Activated naive CD8-positive, alpha-beta T cell treated with anti-CD3 and anti-CD28 coated beads for 36 hours (primary cell): ENCODE measurements at regions not wholly inside any gene's neighbourhood (a gene's known extent, or its start where the extent isn't known, plus 50 kb on each side); places are given as distances from the start of the nearest gene placed in this dataset.

Experiments used
- DNase-seq: peaks from one replicate; pipeline ENCODE4 v3.0.0; 2021
- H3K27ac Mint-ChIP-seq: one replicate; pipeline ENCODE4 v1.8.0; 2022; ENCODE audit warnings: mild to moderate bottlenecking, moderate library complexity, mixed read lengths
- H3K27me3 Mint-ChIP-seq: one replicate; pipeline ENCODE4 v1.8.0; 2022; ENCODE audit warnings: mild to moderate bottlenecking, mixed read lengths
- H3K36me3 Mint-ChIP-seq: one replicate; pipeline ENCODE4 v1.8.0; 2021; ENCODE audit warnings: mild to moderate bottlenecking, mixed read lengths
- H3K4me1 Mint-ChIP-seq: one replicate; pipeline ENCODE4 v1.8.0; 2021; ENCODE audit warnings: mixed read lengths
- H3K4me3 Mint-ChIP-seq: one replicate; pipeline ENCODE4 v1.8.0; 2022; ENCODE audit warnings: mild to moderate bottlenecking, moderate library complexity, mixed read lengths
- H3K9me3 Mint-ChIP-seq: one replicate; pipeline ENCODE4 v1.8.0; 2022; ENCODE audit warnings: mixed read lengths

DNA sequence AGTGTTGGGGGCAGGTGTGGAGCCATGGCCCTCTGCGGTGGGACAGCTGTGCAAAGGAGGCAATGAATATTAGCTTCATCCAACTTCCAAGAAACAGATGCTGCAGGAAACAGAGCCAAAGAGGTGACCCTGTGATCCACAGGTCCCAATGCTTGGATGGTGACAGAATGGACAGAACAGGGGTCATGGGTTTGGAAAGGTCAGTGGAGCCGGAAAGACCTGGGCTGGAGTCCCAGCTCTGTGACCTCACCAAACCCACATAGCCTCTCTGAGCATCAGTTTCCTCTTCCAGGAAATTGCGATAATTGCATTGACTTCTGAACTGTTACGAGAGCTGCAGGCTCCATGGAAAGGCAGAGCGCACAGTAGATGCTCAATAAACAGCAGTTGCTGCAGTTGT, 110.2 kb upstream of the GSC start:
- H3K27ac Mint-ChIP-seq = no peak overlapping the region

DNA sequence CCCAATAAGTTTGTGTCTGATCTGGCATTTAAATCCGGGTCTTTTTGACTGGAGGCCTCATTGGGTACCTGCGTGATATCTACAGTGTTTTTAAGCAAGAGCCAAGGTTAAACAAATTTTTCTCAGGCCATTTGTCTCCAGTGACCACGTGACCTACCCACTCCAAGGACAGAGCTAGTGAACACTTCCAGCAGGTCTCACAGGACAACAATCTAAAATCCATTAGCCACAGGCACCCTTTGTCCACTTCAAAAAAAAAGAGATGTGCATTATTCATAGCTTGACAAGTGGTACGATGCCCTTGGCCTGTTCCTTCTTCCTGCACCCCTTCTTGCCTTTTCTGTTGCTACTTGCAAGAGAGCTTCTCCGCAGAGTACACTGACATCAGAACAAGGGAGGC, 109.6 kb upstream of the GSC start:
- H3K36me3 Mint-ChIP-seq = no peaks in the 10 kb centered on the region
- no peaks in the 10 kb centered on the region for H3K9me3 Mint-ChIP-seq
- no peak overlapping the region for H3K27ac Mint-ChIP-seq
- DNase-seq = no peak
- H3K27me3 Mint-ChIP-seq = peaks cover 12% of the 10 kb centered on the region
- H3K4me1 Mint-ChIP-seq = no peaks in the 10 kb centered on the region
- H3K4me3 Mint-ChIP-seq = no peak overlapping the region

More for the DNA sequence above, 110.2 kb upstream of the GSC start:
- no peaks in the 10 kb centered on the region for H3K4me1 Mint-ChIP-seq
- H3K9me3 Mint-ChIP-seq = no peaks in the 10 kb centered on the region
- H3K4me3 Mint-ChIP-seq = no peak overlapping the region
- H3K36me3 Mint-ChIP-seq = no peaks in the 10 kb centered on the region
- no peak for DNase-seq
- peaks cover 12% of the 10 kb centered on the region for H3K27me3 Mint-ChIP-seq

DNA sequence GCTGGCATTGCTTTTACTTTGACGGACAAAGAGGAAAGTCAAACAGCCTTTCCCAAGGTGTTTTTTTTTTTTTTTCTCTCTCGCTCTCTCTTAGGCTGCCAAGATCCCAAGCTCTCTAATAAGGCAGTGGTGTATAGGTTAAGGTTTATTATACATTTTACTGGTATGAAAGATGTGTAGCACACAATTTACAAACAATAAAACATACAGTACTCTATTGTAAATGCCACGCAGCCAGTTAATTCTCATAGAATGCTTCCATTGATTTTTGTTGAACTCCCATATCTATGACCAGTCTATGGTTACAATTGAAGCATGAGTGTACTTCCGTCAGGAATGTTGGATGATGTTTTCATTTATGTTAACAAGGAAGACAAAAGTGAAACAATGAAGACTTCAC, 106.4 kb upstream of the GSC start:
- Mint-ChIP-seq H3K4me3 (no peak overlapping the region), H3K27me3 (peaks cover 12% of the 10 kb centered on the region), H3K9me3 (no peaks in the 10 kb centered on the region), H3K4me1 (no peaks in the 10 kb centered on the region), H3K27ac (no peak overlapping the region), H3K36me3 (no peaks in the 10 kb centered on the region)
- DNase-seq = no peak

DNA sequence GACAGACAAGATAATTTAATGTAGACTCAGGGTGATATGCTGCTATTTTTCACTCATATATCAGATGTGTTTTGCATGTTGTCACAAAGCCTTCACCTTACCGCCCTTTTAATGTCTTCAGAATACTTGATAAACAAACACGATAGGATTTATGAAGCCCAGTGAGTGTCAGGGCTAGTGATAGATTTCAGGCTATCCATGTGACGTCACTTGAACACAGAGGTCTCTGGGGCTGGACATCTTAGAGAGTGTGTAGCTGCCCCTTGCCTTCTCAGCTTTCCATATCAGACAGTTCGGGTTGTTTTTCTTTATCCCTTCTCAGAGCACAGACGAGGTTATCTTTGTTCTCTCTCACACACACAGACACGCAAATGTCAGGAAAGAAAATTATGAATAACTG, 105.3 kb upstream of the GSC start:
- Mint-ChIP-seq H3K36me3 (no peaks in the 10 kb centered on the region), H3K27ac (no peak overlapping the region), H3K9me3 (no peaks in the 10 kb centered on the region), H3K27me3 (peaks cover 12% of the 10 kb centered on the region), H3K4me3 (no peak overlapping the region), H3K4me1 (no peaks in the 10 kb centered on the region)
- DNase-seq = no peak

DNA sequence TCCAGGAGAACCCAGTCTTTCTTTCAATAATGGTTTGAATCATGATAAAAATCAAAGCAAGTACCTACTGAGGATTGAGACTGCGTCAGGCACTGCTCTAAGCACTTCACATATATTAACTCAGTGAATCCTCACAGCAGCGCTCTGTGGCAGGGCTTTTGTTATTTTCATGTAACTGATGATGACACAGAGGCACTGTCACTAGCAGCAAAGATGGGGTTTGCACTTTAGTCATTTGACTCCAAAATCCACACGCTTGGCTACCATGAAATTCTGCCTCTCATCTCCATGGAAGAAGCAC, 98.8 kb upstream of the GSC start:
- DNase-seq = no peak
- no peaks in the 10 kb centered on the region for H3K4me1 Mint-ChIP-seq
- no peaks in the 10 kb centered on the region for H3K9me3 Mint-ChIP-seq
- no peaks in the 10 kb centered on the region for H3K36me3 Mint-ChIP-seq
- H3K4me3 Mint-ChIP-seq = no peak overlapping the region
- peaks cover 10% of the 10 kb centered on the region for H3K27me3 Mint-ChIP-seq
- no peak overlapping the region for H3K27ac Mint-ChIP-seq

- peaks cover 10% of the 10 kb centered on the region for H3K27me3 Mint-ChIP-seq
- no peak overlapping the region for H3K27ac Mint-ChIP-seq
- H3K9me3 Mint-ChIP-seq = no peaks in the 10 kb centered on the region
- H3K4me3 Mint-ChIP-seq = no peak overlapping the region
- H3K36me3 Mint-ChIP-seq = no peaks in the 10 kb centered on the region
- H3K4me1 Mint-ChIP-seq = no peaks in the 10 kb centered on the region
- no peak for DNase-seq
Measured at GRCh38 chr14:94867946-94868771, 98.2 kb upstream of the GSC start.

DNA sequence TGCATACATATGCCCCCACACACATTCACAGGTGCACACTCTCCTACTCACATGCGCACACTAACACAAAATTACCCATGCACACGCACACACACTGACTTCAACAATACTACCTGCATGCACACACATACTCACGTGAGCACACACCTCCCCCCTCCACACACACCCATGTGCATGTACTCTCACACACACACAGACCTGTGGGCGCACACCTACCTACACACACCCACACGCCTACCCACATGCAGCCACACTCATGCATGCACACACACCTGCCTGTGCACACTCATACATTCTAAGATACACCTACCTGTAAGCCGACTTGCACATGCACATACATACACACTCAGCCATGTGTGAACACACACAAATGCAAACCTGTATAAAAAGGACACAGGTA, 97.3 kb upstream of the GSC start:
- DNase-seq = no peak
- no peaks in the 10 kb centered on the region for H3K9me3 Mint-ChIP-seq
- peaks cover 10% of the 10 kb centered on the region for H3K27me3 Mint-ChIP-seq
- no peaks in the 10 kb centered on the region for H3K36me3 Mint-ChIP-seq
- H3K4me3 Mint-ChIP-seq = no peak overlapping the region
- no peak overlapping the region for H3K27ac Mint-ChIP-seq
- H3K4me1 Mint-ChIP-seq = no peaks in the 10 kb centered on the region

DNA sequence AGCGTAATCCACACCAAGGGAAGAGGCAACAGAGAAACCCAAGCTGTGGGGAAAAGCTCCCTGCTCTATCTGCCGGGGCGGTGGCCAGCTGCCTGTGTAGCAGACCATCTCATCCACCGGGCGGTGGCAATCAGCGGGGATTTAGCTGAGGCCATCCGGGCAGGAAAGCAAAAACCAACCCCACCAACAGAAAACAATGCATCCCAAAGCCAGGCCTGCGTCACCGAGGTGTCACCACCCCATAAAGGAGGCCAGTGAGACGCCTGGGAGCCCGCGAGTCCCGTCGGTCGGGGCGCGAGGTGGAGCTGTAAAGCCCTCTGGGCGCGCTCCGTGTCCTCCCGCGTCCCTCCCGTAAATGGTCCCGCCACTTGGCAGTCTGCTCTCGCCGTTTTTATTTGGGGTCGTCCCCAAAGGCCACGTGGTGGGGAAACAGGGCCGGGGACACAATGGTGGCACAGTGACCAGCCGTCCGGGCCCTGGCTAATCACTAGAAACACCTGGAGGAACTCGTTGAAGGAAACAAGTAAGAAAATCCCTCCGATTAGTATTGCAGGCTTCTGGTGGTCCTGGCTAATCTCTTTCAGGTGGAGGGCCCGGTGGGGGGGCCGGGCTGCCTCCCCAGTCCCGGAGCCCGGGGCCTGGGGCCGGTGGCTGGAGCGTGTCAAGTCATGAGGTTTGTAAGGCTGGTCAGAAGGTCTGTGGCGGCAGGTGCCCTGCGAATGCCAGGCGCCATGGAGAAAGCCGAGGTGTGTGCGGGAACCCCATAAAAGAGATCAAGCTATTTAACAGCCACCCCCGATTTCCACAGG, 94.7 kb upstream of the GSC start:
- H3K36me3 Mint-ChIP-seq = no peaks in the 10 kb centered on the region
- no peak for DNase-seq
- H3K9me3 Mint-ChIP-seq = no peaks in the 10 kb centered on the region
- no peak overlapping the region for H3K27ac Mint-ChIP-seq
- peaks cover 10% of the 10 kb centered on the region for H3K27me3 Mint-ChIP-seq
- no peak overlapping the region for H3K4me3 Mint-ChIP-seq
- H3K4me1 Mint-ChIP-seq = no peaks in the 10 kb centered on the region

DNA sequence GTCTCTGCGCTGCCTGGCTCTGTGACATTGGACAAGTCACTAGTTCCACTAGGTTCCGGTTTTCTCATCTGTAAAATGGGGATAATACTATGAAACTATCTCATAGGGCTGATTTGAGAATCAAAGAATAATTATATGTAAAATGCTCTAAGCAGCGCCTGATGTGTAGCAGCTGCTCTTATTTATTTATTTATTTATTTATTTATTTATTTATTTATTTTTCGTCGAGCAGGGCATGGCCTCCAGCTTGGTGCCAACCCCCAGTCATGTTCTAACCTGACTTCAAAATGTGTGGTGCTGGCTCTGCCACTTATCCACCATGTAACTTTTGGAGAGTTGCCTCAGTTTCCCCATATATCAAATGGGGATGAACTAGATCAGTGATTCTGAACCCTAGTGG, 93.5 kb upstream of the GSC start:
- Mint-ChIP-seq H3K27me3 (peaks cover 10% of the 10 kb centered on the region), H3K36me3 (no peaks in the 10 kb centered on the region), H3K4me1 (no peaks in the 10 kb centered on the region), H3K9me3 (no peaks in the 10 kb centered on the region), H3K4me3 (no peak overlapping the region), H3K27ac (no peak overlapping the region)
- DNase-seq = no peak

- Mint-ChIP-seq H3K4me1 (no peaks in the 10 kb centered on the region), H3K27me3 (peaks cover 4% of the 10 kb centered on the region), H3K4me3 (no peak overlapping the region), H3K27ac (no peak overlapping the region), H3K9me3 (peaks cover 4% of the 10 kb centered on the region), H3K36me3 (no peaks in the 10 kb centered on the region)
- DNase-seq = no peak
Measured at GRCh38 chr14:94857950-94858349, 88.0 kb upstream of the GSC start.

- DNase-seq = no peak
- H3K36me3 Mint-ChIP-seq = no peaks in the 10 kb centered on the region
- H3K27ac Mint-ChIP-seq = no peak overlapping the region
- peaks cover 4% of the 10 kb centered on the region for H3K27me3 Mint-ChIP-seq
- no peaks in the 10 kb centered on the region for H3K4me1 Mint-ChIP-seq
- H3K4me3 Mint-ChIP-seq = no peak overlapping the region
- H3K9me3 Mint-ChIP-seq = peaks cover 4% of the 10 kb centered on the region
Measured at GRCh38 chr14:94853920-94854319, 84.0 kb upstream of the GSC start.

DNA sequence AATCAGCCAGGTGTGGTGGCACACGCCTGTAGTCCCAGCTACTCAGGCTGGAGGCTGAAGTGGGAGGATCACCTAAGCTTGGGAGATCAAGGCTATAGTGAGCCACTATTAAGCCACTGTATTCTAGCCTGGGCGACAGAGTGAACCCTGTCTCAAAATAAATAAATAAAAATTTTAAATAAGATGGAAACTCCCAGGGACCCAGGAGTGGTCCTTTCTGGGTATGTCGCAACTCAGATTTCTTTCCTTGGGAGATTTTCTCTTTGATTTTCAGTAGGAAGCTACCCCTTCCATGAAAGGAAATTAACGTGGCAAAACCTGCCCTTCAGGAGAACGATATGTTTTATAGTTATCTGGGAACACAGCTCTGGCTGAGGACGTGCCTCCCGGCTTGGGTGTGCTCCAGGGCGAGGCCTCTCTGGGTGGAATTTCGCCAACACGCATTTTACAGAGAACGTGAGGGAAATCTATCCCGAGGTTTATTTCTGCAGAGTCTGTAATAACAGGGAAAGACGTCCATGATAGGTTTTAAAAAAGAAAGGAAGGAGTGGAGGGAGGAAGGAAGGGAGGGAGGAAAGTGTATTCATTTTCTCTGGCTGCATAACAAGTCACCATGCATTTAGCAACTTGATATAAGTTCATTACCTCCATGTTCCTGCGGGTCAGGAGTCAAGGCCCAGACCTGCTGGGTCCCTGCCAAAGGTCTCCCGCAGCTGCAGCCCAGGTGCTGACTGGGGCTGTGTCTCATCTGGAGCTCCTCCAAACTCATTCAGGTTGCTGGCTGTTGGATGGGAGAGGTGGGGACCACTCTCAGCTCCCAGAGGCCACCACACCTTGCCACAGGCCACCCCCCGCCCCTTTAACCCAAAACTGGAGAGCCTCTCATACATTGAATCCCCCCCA, 80.6 kb upstream of the GSC start:
- no peak for DNase-seq
- Mint-ChIP-seq H3K4me1 (no peaks in the 10 kb centered on the region), H3K36me3 (no peaks in the 10 kb centered on the region), H3K27ac (no peak overlapping the region), H3K4me3 (no peak overlapping the region), H3K9me3 (peaks cover 4% of the 10 kb centered on the region), H3K27me3 (peaks cover 4% of the 10 kb centered on the region)

GRCh38 chr14:94844593-94845152, 74.8 kb upstream of the GSC start:
- Mint-ChIP-seq H3K9me3 (no peaks in the 10 kb centered on the region), H3K27me3 (peaks cover 4% of the 10 kb centered on the region), H3K36me3 (no peaks in the 10 kb centered on the region), H3K4me1 (no peaks in the 10 kb centered on the region), H3K27ac (no peak overlapping the region), H3K4me3 (no peak overlapping the region)
- no peak for DNase-seq

DNA sequence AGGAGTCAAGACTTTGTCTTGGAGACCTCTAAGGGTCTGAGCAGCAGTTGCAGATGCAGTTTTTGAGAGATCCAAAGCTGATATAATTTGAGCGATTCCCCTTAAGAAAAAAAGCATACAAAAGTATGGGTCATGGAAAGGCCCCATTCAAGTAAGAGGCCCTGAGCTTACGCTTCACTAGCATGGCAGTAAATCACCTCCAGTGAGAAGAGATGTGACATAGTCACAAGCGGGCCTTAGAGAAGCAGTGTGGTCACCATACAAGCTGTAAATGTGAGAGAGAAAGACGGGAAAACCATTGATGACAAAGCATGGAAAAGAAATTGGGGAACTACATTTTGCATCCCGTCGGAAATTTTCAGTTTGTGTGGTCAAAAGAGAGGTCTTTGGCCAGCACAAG, 70.6 kb upstream of the GSC start:
- Mint-ChIP-seq H3K27ac (no peak overlapping the region), H3K4me3 (no peak overlapping the region), H3K4me1 (no peaks in the 10 kb centered on the region), H3K9me3 (no peaks in the 10 kb centered on the region), H3K27me3 (no peaks in the 10 kb centered on the region), H3K36me3 (no peaks in the 10 kb centered on the region)
- DNase-seq = no peak

DNA sequence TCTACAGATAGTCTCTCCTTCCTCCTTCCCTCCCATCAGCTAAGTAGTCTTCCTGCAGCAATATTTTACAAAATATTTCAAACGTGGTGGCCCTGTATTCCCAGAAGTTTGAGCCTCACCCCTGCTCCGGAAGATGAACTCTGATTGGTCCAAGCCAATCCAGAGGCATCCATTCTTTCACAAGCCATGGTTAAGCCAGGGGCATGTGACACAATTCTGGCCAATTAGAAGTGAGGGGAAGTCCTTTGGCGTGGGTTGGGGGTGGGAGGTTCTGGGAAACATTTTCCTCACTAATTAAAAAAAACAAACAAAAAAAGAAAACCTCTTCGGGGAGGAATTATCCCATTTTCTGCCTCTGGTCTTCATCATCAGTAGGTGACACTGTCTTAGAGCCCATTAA, 69.4 kb upstream of the GSC start:
- Mint-ChIP-seq H3K27ac (no peak overlapping the region), H3K27me3 (no peaks in the 10 kb centered on the region), H3K4me1 (no peaks in the 10 kb centered on the region)

More for the DNA sequence above, 69.4 kb upstream of the GSC start:
- Mint-ChIP-seq H3K36me3 (no peaks in the 10 kb centered on the region), H3K4me3 (no peak overlapping the region), H3K9me3 (no peaks in the 10 kb centered on the region)
- no peak for DNase-seq
